Mesodermal cell (in vitro differentiated cells): ENCODE measurements at regions not wholly inside any gene's neighbourhood (a gene's known extent, or its start where the extent isn't known, plus 50 kb on each side); places are given as distances from the start of the nearest gene placed in this dataset.

ENCODE experiments used
- H3K27ac ChIP-seq: 2 replicates; pipeline ENCODE4 v1.7.0; 2013; ENCODE audit warnings: mild to moderate bottlenecking, low read depth, low read length, moderate library complexity; ENCODE audit not compliant: severe bottlenecking
- H3K36me3 ChIP-seq: 2 replicates; pipeline ENCODE4 v1.7.1; 2013; ENCODE audit warnings: mild to moderate bottlenecking, low read length, moderate library complexity; ENCODE audit not compliant: control insufficient read depth, insufficient read depth
- H3K4me1 ChIP-seq: one replicate; pipeline ENCODE4 v1.7.1; 2013; ENCODE audit warnings: mild to moderate bottlenecking, low read length; ENCODE audit not compliant: insufficient read depth, control insufficient read depth, poor library complexity, severe bottlenecking
- H3K4me3 ChIP-seq: 2 replicates; pipeline ENCODE4 v1.7.0; 2013; ENCODE audit warnings: low read length, control low read depth, mild to moderate bottlenecking; ENCODE audit not compliant: insufficient read depth, poor library complexity, severe bottlenecking; ENCODE audit errors: extremely low read depth
- H3K9me3 ChIP-seq: 2 replicates; pipeline ENCODE4 v1.7.1; 2013; ENCODE audit warnings: mild to moderate bottlenecking, low read length, moderate library complexity; ENCODE audit not compliant: control insufficient read depth
- whole genome bisulfite sequencing, 2 experiments: methylation state at CpG; one replicate each; pipeline ENCODE4 v1.1.5; 2013; ENCODE audit warnings: missing lambda C conversion rate in 2 of 2; ENCODE audit not compliant: insufficient coverage in 2 of 2; 5-methylcytosine and 5-hydroxymethylcytosine counted together

- Histone ChIP-seq H3K36me3 (no peaks in the 10 kb centered on the region), H3K4me1 (no peaks in the 10 kb centered on the region), H3K27ac (no peak overlapping the region), H3K9me3 (no peaks in the 10 kb centered on the region), H3K4me3 (no peak overlapping the region)
- 91 to 94% methylated on average over 5 of the region's 7 CpGs for WGBS, 2 experiments
Observed at GRCh38 chr11:70675697-70676374, 277.5 kb downstream of the CTTN start.

GRCh38 chr11:70677232-70677916, 279.0 kb downstream of the CTTN start:
- no peaks in the 10 kb centered on the region for H3K36me3 ChIP-seq
- H3K4me3 ChIP-seq = no peak overlapping the region
- H3K27ac ChIP-seq = no peak overlapping the region
- WGBS, 2 experiments = 84 to 87% methylated on average over 13 to 16 of the region's 19 CpGs
- no peaks in the 10 kb centered on the region for H3K9me3 ChIP-seq
- H3K4me1 ChIP-seq = no peaks in the 10 kb centered on the region

GRCh38 chr11:70678931-70679900, 280.9 kb downstream of the CTTN start:
- H3K4me3 ChIP-seq = no peak overlapping the region
- 91 to 97% methylated on average over 14 to 23 of the region's 29 CpGs for WGBS, 2 experiments
- H3K27ac ChIP-seq = no peak overlapping the region
- H3K36me3 ChIP-seq = no peaks in the 10 kb centered on the region
- no peaks in the 10 kb centered on the region for H3K4me1 ChIP-seq
- no peaks in the 10 kb centered on the region for H3K9me3 ChIP-seq

- Histone ChIP-seq H3K9me3 (no peaks in the 10 kb centered on the region), H3K4me1 (no peaks in the 10 kb centered on the region), H3K27ac (no peak overlapping the region), H3K36me3 (no peaks in the 10 kb centered on the region), H3K4me3 (no peak overlapping the region)
- 67 to 78% methylated on average over 11 of the region's 13 CpGs for WGBS, 2 experiments
Observed at GRCh38 chr11:70680781-70681281, 282.5 kb downstream of the CTTN start.

GRCh38 chr11:70682056-70682455, 283.7 kb downstream of the CTTN start:
- 82 to 90% methylated on average over 4 to 8 of the region's 10 CpGs for WGBS, 2 experiments
- no peak overlapping the region for H3K4me3 ChIP-seq

GRCh38 chr11:70682760-70683159, 284.4 kb downstream of the CTTN start:
- WGBS, 2 experiments = 95 to 97% methylated on average over 9 of the region's 12 CpGs
- Histone ChIP-seq H3K4me1 (no peaks in the 10 kb centered on the region), H3K27ac (no peak overlapping the region), H3K4me3 (no peak overlapping the region), H3K36me3 (no peaks in the 10 kb centered on the region), H3K9me3 (no peaks in the 10 kb centered on the region)

More at GRCh38 chr11:70682056-70682455, 283.7 kb downstream of the CTTN start:
- no peaks in the 10 kb centered on the region for H3K4me1 ChIP-seq
- H3K27ac ChIP-seq = no peak overlapping the region
- no peaks in the 10 kb centered on the region for H3K9me3 ChIP-seq
- no peaks in the 10 kb centered on the region for H3K36me3 ChIP-seq

- Histone ChIP-seq H3K27ac (no peak overlapping the region), H3K9me3 (no peaks in the 10 kb centered on the region), H3K4me3 (no peak overlapping the region), H3K4me1 (no peaks in the 10 kb centered on the region), H3K36me3 (no peaks in the 10 kb centered on the region)
- 78 to 90% methylated on average over 2 to 5 of the region's 6 CpGs for WGBS, 2 experiments
Observed at GRCh38 chr11:70687716-70688115, 289.4 kb downstream of the CTTN start.

GRCh38 chr11:70688142-70688541, 289.8 kb downstream of the CTTN start:
- no peaks in the 10 kb centered on the region for H3K36me3 ChIP-seq
- no peaks in the 10 kb centered on the region for H3K4me1 ChIP-seq
- WGBS, 2 experiments = 90 to 95% methylated on average over 7 of the region's 8 CpGs
- H3K4me3 ChIP-seq = no peak overlapping the region
- no peak overlapping the region for H3K27ac ChIP-seq
- H3K9me3 ChIP-seq = no peaks in the 10 kb centered on the region

GRCh38 chr11:70689764-70690163, 291.4 kb downstream of the CTTN start:
- Histone ChIP-seq H3K27ac (no peak overlapping the region), H3K4me3 (no peak overlapping the region), H3K4me1 (no peaks in the 10 kb centered on the region), H3K9me3 (no peaks in the 10 kb centered on the region), H3K36me3 (no peaks in the 10 kb centered on the region)
- 94 to 100% methylated on average over 1 to 4 of the region's 6 CpGs for WGBS, 2 experiments

GRCh38 chr11:70692131-70692530, 293.8 kb downstream of the CTTN start:
- H3K27ac ChIP-seq = no peak overlapping the region
- no peaks in the 10 kb centered on the region for H3K9me3 ChIP-seq
- WGBS, 2 experiments = 85 to 89% methylated on average over 3 of the region's 5 CpGs
- H3K4me3 ChIP-seq = no peak overlapping the region
- no peaks in the 10 kb centered on the region for H3K36me3 ChIP-seq
- no peaks in the 10 kb centered on the region for H3K4me1 ChIP-seq
